H1 (cell line): ENCODE measurements at regions not wholly inside any gene's neighbourhood (a gene's known extent, or its start where the extent isn't known, plus 50 kb on each side); places are given as distances from the start of the nearest gene placed in this dataset.

Source experiments
- CTCF ChIA-PET: fragments of 300-600 bp; sonication (Branson Sonifier 250); formaldehyde crosslinking; loops from one replicate; lab custom pipeline; 2021; ENCODE audit not compliant: partially characterized antibody; lab: Charles Lee
- POLR2A ChIA-PET: fragments of 300-600 bp; sonication (Branson Sonifier 250); formaldehyde crosslinking; loops from one replicate; lab custom pipeline; 2021; ENCODE audit warnings: inconsistent platforms; ENCODE audit not compliant: partially characterized antibody; lab: Charles Lee
- DNase-seq, 2 experiments: peaks; one replicate each; pipeline versions ENCODE4 v3.0.0 to v3.0.0-alpha.2; 2010 to 2022; ENCODE audit warnings: low spot score in 2 of 2, low read depth in 1 of 2, mixed read lengths in 1 of 2
- FAIRE-seq: peaks from 2 replicates; lab custom pipeline; 2011; peaks lifted over from hg19 to GRCh38; lab: Jason Lieb, UNC
- H2AFZ ChIP-seq: 2 replicates; pipeline ENCODE4 v1.8.1; 2012; ENCODE audit warnings: low read length, inconsistent platforms
- H2AK5ac ChIP-seq: 2 replicates; pipeline ENCODE4 v1.6.1; 2013; ENCODE audit warnings: low read depth, low read length
- H2BK120ac ChIP-seq: replicated peaks from 2 replicates; pipeline ENCODE3; 2013; ENCODE audit warnings: low read depth, low read length, inconsistent platforms
- H2BK12ac ChIP-seq: 2 replicates; pipeline ENCODE4 v1.6.1; 2013; ENCODE audit warnings: low read depth, low read length
- H2BK15ac ChIP-seq: 2 replicates; pipeline ENCODE4 v1.6.1; 2013; ENCODE audit warnings: low read length
- H2BK20ac ChIP-seq: 2 replicates; pipeline ENCODE4 v1.6.1; 2013; ENCODE audit warnings: low read length
- H2BK5ac ChIP-seq: 2 replicates; pipeline ENCODE4 v1.6.1; 2013; ENCODE audit warnings: low read depth, low read length
- H3K14ac ChIP-seq: 2 replicates; pipeline ENCODE4 v1.6.1; 2013; ENCODE audit warnings: inconsistent platforms; ENCODE audit not compliant: insufficient read length
- H3K18ac ChIP-seq: 2 replicates; pipeline ENCODE4 v1.6.1; 2013; ENCODE audit warnings: low read length; ENCODE audit errors: extremely low read depth
- H3K23ac ChIP-seq: 2 replicates; pipeline ENCODE4 v1.6.1; 2013; ENCODE audit warnings: inconsistent platforms; ENCODE audit not compliant: insufficient read length
- H3K23me2 ChIP-seq: 2 replicates; pipeline ENCODE4 v1.6.1; 2013; ENCODE audit warnings: low read depth, low read length
- H3K27ac ChIP-seq: 2 replicates; pipeline ENCODE4 v1.6.1; 2011; ENCODE audit warnings: low read depth, low read length, inconsistent platforms
- H3K27me3 ChIP-seq, 4 experiments: replicated peaks in 1 of 4; 1 replicate in 1 of 4; 2 replicates in 3 of 4; pipeline versions ENCODE4 v1.6.1 to v1.8.1; 2011 to 2013; ENCODE audit warnings: low read length in 3 of 4, mild to moderate bottlenecking in 3 of 4, inconsistent platforms in 2 of 4, mixed read lengths in 2 of 4, moderate library complexity in 1 of 4; ENCODE audit not compliant: control insufficient read depth in 3 of 4, insufficient read depth in 3 of 4; ENCODE audit errors: extremely low read depth in 1 of 4
- H3K36me3 ChIP-seq, 4 experiments: 2 replicates each; pipeline versions ENCODE4 v1.6.1 to v1.8.1; 2011 to 2013; ENCODE audit warnings: mild to moderate bottlenecking in 4 of 4, low read length in 3 of 4, moderate library complexity in 2 of 4, control low read depth in 1 of 4, inconsistent platforms in 1 of 4; ENCODE audit not compliant: insufficient read depth in 4 of 4, control insufficient read depth in 2 of 4
- H3K4ac ChIP-seq: replicated peaks from 2 replicates; pipeline ENCODE3; 2013; ENCODE audit warnings: low read length, low read depth, mixed read lengths, inconsistent platforms; ENCODE audit not compliant: insufficient read length
- H3K4me1 ChIP-seq, 4 experiments: replicated peaks in 1 of 4; 1 replicate in 1 of 4; 2 replicates in 3 of 4; pipeline versions ENCODE4 v1.6.1 to v1.8.1; 2011 to 2013; ENCODE audit warnings: low read length in 3 of 4, inconsistent platforms in 2 of 4, mixed read lengths in 1 of 4; ENCODE audit not compliant: insufficient read depth in 4 of 4, control insufficient read depth in 3 of 4
- H3K4me2 ChIP-seq, 2 experiments: 2 replicates each; pipeline versions ENCODE4 v1.6.1 to v1.8.1; 2011 to 2013; ENCODE audit warnings: low read depth in 2 of 2, low read length in 2 of 2, control low read depth in 1 of 2, inconsistent platforms in 1 of 2, mild to moderate bottlenecking in 1 of 2; ENCODE audit not compliant: insufficient read depth in 1 of 2
- H3K4me3 ChIP-seq, 4 experiments: fragments of 200-600, 300-600 bp in 1 of 4; sonication (generic), shearing (Covaris generic), sonication (Bioruptor Twin) in 1 of 4; 2 replicates each; pipeline versions ENCODE4 v1.5.1 to v1.8.1; 2011 to 2016; ENCODE audit warnings: low read length in 4 of 4, low read depth in 3 of 4, control low read depth in 2 of 4, inconsistent platforms in 2 of 4, mild to moderate bottlenecking in 2 of 4, mixed read lengths in 1 of 4, moderate library complexity in 1 of 4; ENCODE audit not compliant: insufficient read depth in 2 of 4; ENCODE audit errors: extremely low read depth in 1 of 4
- H3K56ac ChIP-seq: replicated peaks from 2 replicates; pipeline ENCODE3; 2013; ENCODE audit warnings: low read depth, mild to moderate bottlenecking, mixed read lengths, low read length, inconsistent platforms; ENCODE audit not compliant: insufficient read length
- H3K79me1 ChIP-seq: 2 replicates; pipeline ENCODE4 v1.6.1; 2013; ENCODE audit warnings: low read depth, low read length, control low read depth
- H3K79me2 ChIP-seq, 2 experiments: 2 replicates each; pipeline versions ENCODE4 v1.6.1 to v1.8.1; 2012 to 2013; ENCODE audit warnings: low read length in 2 of 2, mild to moderate bottlenecking in 2 of 2, inconsistent platforms in 1 of 2; ENCODE audit not compliant: insufficient read depth in 2 of 2, control insufficient read depth in 1 of 2
- H3K9ac ChIP-seq, 4 experiments: replicated peaks in 1 of 4; 1 replicate in 1 of 4; 2 replicates in 3 of 4; pipeline versions ENCODE4 v1.6.1 to v1.8.1; 2011 to 2013; ENCODE audit warnings: low read depth in 3 of 4, low read length in 3 of 4, control low read depth in 2 of 4, mild to moderate bottlenecking in 2 of 4, moderate library complexity in 2 of 4, inconsistent platforms in 1 of 4; ENCODE audit errors: extremely low read depth in 1 of 4
- H3K9me3 ChIP-seq, 2 experiments: 2 replicates each; pipeline versions ENCODE4 v1.6.1 to v1.8.1; 2012 to 2013; ENCODE audit warnings: mild to moderate bottlenecking in 2 of 2, moderate library complexity in 2 of 2, control low read depth in 1 of 2, inconsistent platforms in 1 of 2, low read depth in 1 of 2, low read length in 1 of 2, mixed read lengths in 1 of 2; ENCODE audit not compliant: insufficient read depth in 2 of 2
- H4K20me1 ChIP-seq, 2 experiments: replicated peaks in 1 of 2; 2 replicates each; pipeline versions ENCODE3 to v1.8.1; 2011 to 2013; ENCODE audit warnings: inconsistent platforms in 2 of 2, low read length in 2 of 2, mild to moderate bottlenecking in 1 of 2; ENCODE audit not compliant: insufficient read depth in 2 of 2, control insufficient read depth in 1 of 2
- H4K5ac ChIP-seq: 2 replicates; pipeline ENCODE4 v1.6.1; 2013; ENCODE audit warnings: low read length, low read depth, mixed read lengths, inconsistent platforms; ENCODE audit not compliant: insufficient read length
- H4K8ac ChIP-seq: 2 replicates; pipeline ENCODE4 v1.8.0; 2013; ENCODE audit warnings: mild to moderate bottlenecking, moderate library complexity, low read length, inconsistent platforms; ENCODE audit not compliant: insufficient read depth; ENCODE audit errors: extremely low read depth
- H4K91ac ChIP-seq: replicated peaks from 2 replicates; pipeline ENCODE3; 2013; ENCODE audit warnings: low read length, mixed read lengths, inconsistent platforms; ENCODE audit not compliant: insufficient read length
- CHD1 ChIP-seq: IDR thresholded peaks from 2 replicates; pipeline ENCODE4 v1.6.1; 2012; ENCODE audit warnings: low read depth, low read length, improper control_type of control experiment
- CREB1 ChIP-seq: IDR thresholded peaks from 2 replicates; pipeline ENCODE4 v1.6.1; 2012; ENCODE audit warnings: inconsistent platforms
- HDAC6 ChIP-seq: IDR thresholded peaks from one replicate; pipeline ENCODE4 v1.7.1; 2012; ENCODE audit warnings: low read depth, mild to moderate bottlenecking, inconsistent platforms, low read length, moderate library complexity
- JUN ChIP-seq: IDR thresholded peaks from 2 replicates; pipeline ENCODE4 v1.6.1; 2011; ENCODE audit warnings: low read depth, mild to moderate bottlenecking, improper control_type of control experiment, low read length
- JUND ChIP-seq: IDR thresholded peaks from 2 replicates; pipeline ENCODE4 v1.6.1; 2011; ENCODE audit warnings: mild to moderate bottlenecking, improper control_type of control experiment, low read length
- KDM4A ChIP-seq: IDR thresholded peaks from one replicate; pipeline ENCODE4 v1.7.1; 2012; ENCODE audit warnings: low read depth, mild to moderate bottlenecking, moderate library complexity, low read length, inconsistent platforms; ENCODE audit not compliant: severe bottlenecking
- SIN3A ChIP-seq, 2 experiments: IDR thresholded peaks in 1 of 2; conservative IDR thresholded peaks in 1 of 2; 2 replicates each; pipeline ENCODE4 v1.6.1; 2011 to 2012; ENCODE audit warnings: low read length in 2 of 2, improper control_type of control experiment in 1 of 2, low read depth in 1 of 2, mild to moderate bottlenecking in 1 of 2
- SIRT6 ChIP-seq: IDR thresholded peaks from one replicate; pipeline ENCODE4 v1.7.1; 2012; ENCODE audit warnings: low read length, inconsistent platforms
- ZNF274 ChIP-seq: IDR thresholded peaks from 2 replicates; pipeline ENCODE4 v1.7.0; 2012; ENCODE audit warnings: low read length, borderline replicate concordance; ENCODE audit errors: extremely low read depth
- WGBS, 2 experiments: shearing (Covaris generic) in 1 of 2; methylation state at CpG; one replicate each; pipeline versions ENCODE4 v1.1.6 to v1.1.7; 2013 to 2015; ENCODE audit warnings: low lambda C conversion rate in 2 of 2, mixed read lengths in 2 of 2, inconsistent platforms in 1 of 2, low coverage in 1 of 2, missing lambda C conversion rate in 1 of 2; ENCODE audit not compliant: insufficient replicate concordance in 2 of 2, insufficient coverage in 1 of 2, insufficient read length in 1 of 2; ENCODE audit errors: extremely low coverage in 1 of 2, missing lambda C conversion rate in 1 of 2; 5-methylcytosine and 5-hydroxymethylcytosine counted together

- no peak overlapping the region for H3K9ac ChIP-seq
- H3K23me2 ChIP-seq: no peaks in the 10 kb centered on the region
- H3K27ac ChIP-seq: no peak overlapping the region
- H4K5ac ChIP-seq: no peak overlapping the region
- ChIA-PET POLR2A (no interaction called here), CTCF (interaction anchor here (0.7 to 3.4 kb wide), 4 partner anchors 10 to 142 kb away, joined by 3 to 17 read pairs (median 4); no protein-coding TSS in a partner anchor)
- FAIRE-seq: no peak
- no peaks in the 10 kb centered on the region for H3K4me1 ChIP-seq
- WGBS, 2 experiments: 91% methylated on average over 14 of the region's 14 CpGs; no CpG with 5 or more reads in 1 of the 2 experiments
- H3K79me2 ChIP-seq: no peaks in the 10 kb centered on the region
- H2BK20ac ChIP-seq: no peak overlapping the region
- no peak overlapping the region for H3K56ac ChIP-seq
- H2BK120ac ChIP-seq: no peak overlapping the region
- no peak overlapping the region for H2AFZ ChIP-seq
- H4K8ac ChIP-seq: no peak overlapping the region
- H3K4me2 ChIP-seq: no peak overlapping the region
- peak in 1 of 2 experiments; percentile 32 for DNase-seq
- no peak overlapping the region for H2AK5ac ChIP-seq
- no peak overlapping the region for H3K18ac ChIP-seq
- no peak overlapping the region for H4K91ac ChIP-seq
- no peaks in the 10 kb centered on the region for H3K27me3 ChIP-seq
- no peak overlapping the region for H2BK15ac ChIP-seq
- H2BK5ac ChIP-seq: no peak overlapping the region
- H3K36me3 ChIP-seq: no peaks in the 10 kb centered on the region
- H3K14ac ChIP-seq: no peak overlapping the region
- TF ChIP-seq SIRT6 (no peak), HDAC6 (no peak), ZNF274 (no peak), CREB1 (no peak), JUND (no peak), SIN3A (conservative IDR thresholded peaks at IDR 0.05 in 1 of 2, IDR thresholded peaks at IDR 0.05 in 1 of 2; ENCODE audit: low read depth in 1 of 2, low read length in 2 of 2) (no peak), JUN (no peak), KDM4A (no peak), CHD1 (no peak)
- H3K79me1 ChIP-seq: no peaks in the 10 kb centered on the region
- no peak overlapping the region for H3K4me3 ChIP-seq
- no peak overlapping the region for H3K4ac ChIP-seq
- H3K9me3 ChIP-seq: no peaks in the 10 kb centered on the region
- no peak overlapping the region for H3K23ac ChIP-seq
- no peaks in the 10 kb centered on the region for H4K20me1 ChIP-seq
- no peak overlapping the region for H2BK12ac ChIP-seq
Measured at GRCh38 chr12:3973269-3973884, 100.2 kb upstream of the PARP11 start.
